GM19043 (cell line): ENCODE measurements at regions not wholly inside any gene's neighbourhood (a gene's known extent, or its start where the extent isn't known, plus 50 kb on each side); places are given as distances from the start of the nearest gene placed in this dataset.

Experiments used
- ATAC-seq: cut with Tn5 transposase; IDR thresholded peaks from one replicate; pipeline ENCODE4 v1.9.1; 2021; ENCODE audit warnings: low read depth; ENCODE audit not compliant: unreplicated experiment

- ATAC-seq: no peak
Measured at GRCh38 chr6:105452924-105453756, 50.3 kb upstream of the PREP start.
